ENCODE measurements at regions not wholly inside any gene's neighbourhood (a gene's known extent, or its start where the extent isn't known, plus 50 kb on each side); places are given as distances from the start of the nearest gene placed in this dataset.

DNA sequence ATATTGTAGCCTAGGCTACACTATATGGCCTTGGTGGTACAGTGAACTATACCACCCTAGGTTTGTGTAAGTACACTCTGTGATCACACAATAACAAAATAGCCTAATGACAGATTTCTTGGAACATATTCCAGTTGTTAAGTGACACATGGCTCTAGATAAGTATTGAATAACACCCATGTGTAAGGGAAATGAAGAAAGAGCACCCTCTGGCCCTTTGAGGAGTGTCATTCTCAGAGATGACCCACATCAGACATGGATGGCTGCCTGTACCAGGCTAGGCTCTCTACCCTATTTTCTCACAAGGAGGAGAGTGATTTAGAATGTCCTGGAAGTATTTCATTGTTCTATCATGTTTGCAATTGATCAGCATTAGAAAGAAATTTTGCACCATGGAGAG lies 61.7 kb downstream of the HAND2 start (continued):
- TF ChIP-seq, protein P1, sequence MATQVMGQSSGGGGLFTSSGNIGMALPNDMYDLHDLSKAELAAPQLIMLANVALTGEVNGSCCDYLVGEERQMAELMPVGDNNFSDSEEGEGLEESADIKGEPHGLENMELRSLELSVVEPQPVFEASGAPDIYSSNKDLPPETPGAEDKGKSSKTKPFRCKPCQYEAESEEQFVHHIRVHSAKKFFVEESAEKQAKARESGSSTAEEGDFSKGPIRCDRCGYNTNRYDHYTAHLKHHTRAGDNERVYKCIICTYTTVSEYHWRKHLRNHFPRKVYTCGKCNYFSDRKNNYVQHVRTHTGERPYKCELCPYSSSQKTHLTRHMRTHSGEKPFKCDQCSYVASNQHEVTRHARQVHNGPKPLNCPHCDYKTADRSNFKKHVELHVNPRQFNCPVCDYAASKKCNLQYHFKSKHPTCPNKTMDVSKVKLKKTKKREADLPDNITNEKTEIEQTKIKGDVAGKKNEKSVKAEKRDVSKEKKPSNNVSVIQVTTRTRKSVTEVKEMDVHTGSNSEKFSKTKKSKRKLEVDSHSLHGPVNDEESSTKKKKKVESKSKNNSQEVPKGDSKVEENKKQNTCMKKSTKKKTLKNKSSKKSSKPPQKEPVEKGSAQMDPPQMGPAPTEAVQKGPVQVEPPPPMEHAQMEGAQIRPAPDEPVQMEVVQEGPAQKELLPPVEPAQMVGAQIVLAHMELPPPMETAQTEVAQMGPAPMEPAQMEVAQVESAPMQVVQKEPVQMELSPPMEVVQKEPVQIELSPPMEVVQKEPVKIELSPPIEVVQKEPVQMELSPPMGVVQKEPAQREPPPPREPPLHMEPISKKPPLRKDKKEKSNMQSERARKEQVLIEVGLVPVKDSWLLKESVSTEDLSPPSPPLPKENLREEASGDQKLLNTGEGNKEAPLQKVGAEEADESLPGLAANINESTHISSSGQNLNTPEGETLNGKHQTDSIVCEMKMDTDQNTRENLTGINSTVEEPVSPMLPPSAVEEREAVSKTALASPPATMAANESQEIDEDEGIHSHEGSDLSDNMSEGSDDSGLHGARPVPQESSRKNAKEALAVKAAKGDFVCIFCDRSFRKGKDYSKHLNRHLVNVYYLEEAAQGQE (IDR thresholded peaks at IDR 0.05; ENCODE audit: low read depth) = no peak
- no peak for TF ChIP-seq JUND (IDR thresholded peaks at IDR 0.05)
- TF ChIP-seq, protein P2, sequence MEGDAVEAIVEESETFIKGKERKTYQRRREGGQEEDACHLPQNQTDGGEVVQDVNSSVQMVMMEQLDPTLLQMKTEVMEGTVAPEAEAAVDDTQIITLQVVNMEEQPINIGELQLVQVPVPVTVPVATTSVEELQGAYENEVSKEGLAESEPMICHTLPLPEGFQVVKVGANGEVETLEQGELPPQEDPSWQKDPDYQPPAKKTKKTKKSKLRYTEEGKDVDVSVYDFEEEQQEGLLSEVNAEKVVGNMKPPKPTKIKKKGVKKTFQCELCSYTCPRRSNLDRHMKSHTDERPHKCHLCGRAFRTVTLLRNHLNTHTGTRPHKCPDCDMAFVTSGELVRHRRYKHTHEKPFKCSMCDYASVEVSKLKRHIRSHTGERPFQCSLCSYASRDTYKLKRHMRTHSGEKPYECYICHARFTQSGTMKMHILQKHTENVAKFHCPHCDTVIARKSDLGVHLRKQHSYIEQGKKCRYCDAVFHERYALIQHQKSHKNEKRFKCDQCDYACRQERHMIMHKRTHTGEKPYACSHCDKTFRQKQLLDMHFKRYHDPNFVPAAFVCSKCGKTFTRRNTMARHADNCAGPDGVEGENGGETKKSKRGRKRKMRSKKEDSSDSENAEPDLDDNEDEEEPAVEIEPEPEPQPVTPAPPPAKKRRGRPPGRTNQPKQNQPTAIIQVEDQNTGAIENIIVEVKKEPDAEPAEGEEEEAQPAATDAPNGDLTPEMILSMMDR (IDR thresholded peaks at IDR 0.05 in 2 of 3, conservative IDR thresholded peaks at IDR 0.05 in 1 of 3; ENCODE audit: borderline replicate concordance in 1 of 3, insufficient read depth in 1 of 3, low read depth in 2 of 3, low read length in 2 of 3) = no peak

DNA sequence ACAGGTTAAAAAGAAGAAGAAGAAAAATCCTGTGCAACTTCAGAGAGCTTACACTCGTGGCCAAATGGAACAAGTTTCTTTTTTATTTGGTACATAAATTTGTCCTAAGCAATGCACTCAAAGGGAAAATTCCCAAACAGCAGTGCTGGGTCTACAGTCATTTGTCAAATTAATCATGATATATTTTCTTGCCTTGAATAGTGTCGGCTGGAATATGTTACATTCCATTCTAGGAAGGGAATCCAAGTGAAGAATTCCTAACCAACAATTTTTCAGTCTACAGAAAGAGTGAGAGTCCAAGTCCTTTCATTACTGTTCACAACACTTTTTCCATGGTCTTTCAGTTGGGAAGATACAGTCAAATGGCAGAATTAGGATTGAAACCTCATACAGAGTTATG lies 63.9 kb downstream of the HAND2 start:
- H3K4me3 ChIP-seq (replicated peaks in 1 of 2; ENCODE audit: low read depth in 1 of 2, low read length in 2 of 2) = no peak overlapping the region
- H3K27me3 ChIP-seq (ENCODE audit: insufficient read depth, low read length) = no peaks in the 10 kb centered on the region
- intact Hi-C loops (cut with micrococcal nuclease) = no loop called here
- no peak overlapping the region for H3K27ac ChIP-seq (ENCODE audit: low read depth, low read length)
- no peak overlapping the region for H2AFZ ChIP-seq (ENCODE audit: low read depth, low read length, poor library complexity, severe bottlenecking)
- no peaks in the 10 kb centered on the region for H3K9me3 ChIP-seq (ENCODE audit: control insufficient read depth in 1 of 2, insufficient read depth in 1 of 2, low read depth in 1 of 2, low read length in 2 of 2)
- no peak overlapping the region for H3K9ac ChIP-seq (ENCODE audit: low read length)
- no TSS peak for BruUV-seq (replicated peaks)
- H3K4me1 ChIP-seq (ENCODE audit: control insufficient read depth in 1 of 2, insufficient read depth in 2 of 2, low read length in 2 of 2) = no peaks in the 10 kb centered on the region
- POLR2A ChIA-PET = no interaction called here
- H3K36me3 ChIP-seq (ENCODE audit: control insufficient read depth in 1 of 2, insufficient read depth in 2 of 2, low read length in 2 of 2) = no peaks in the 10 kb centered on the region
- DNase-seq (ENCODE audit: low read depth, low spot score) (no peak), ATAC-seq (no peak)
- no peaks in the 10 kb centered on the region for H3K9me2 ChIP-seq (ENCODE audit: insufficient read depth)
- no peak overlapping the region for H3K4me2 ChIP-seq (ENCODE audit: low read length)
- RAD21 ChIA-PET (ENCODE audit: low non-redundant PET in 1 of 2, low total read pairs in 2 of 2, uncharacterized antibody in 2 of 2, unreplicated experiment in 2 of 2) = no interaction called here
- CTCF ChIA-PET = no interaction called here
- H3K79me2 ChIP-seq (ENCODE audit: insufficient read depth, low read length) = no peaks in the 10 kb centered on the region
- H4K20me1 ChIP-seq (ENCODE audit: insufficient read depth) = no peaks in the 10 kb centered on the region
- TF ChIP-seq ZFX (IDR thresholded peaks at IDR 0.05) = no peak
- TF ChIP-seq, protein P1 (IDR thresholded peaks at IDR 0.05; ENCODE audit: low read depth) = no peak
- no peak for TF ChIP-seq CEBPB (IDR thresholded peaks at IDR 0.05; ENCODE audit: low read depth)
- TF ChIP-seq, protein P3, sequence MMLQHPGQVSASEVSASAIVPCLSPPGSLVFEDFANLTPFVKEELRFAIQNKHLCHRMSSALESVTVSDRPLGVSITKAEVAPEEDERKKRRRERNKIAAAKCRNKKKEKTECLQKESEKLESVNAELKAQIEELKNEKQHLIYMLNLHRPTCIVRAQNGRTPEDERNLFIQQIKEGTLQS (IDR thresholded peaks at IDR 0.05) = no peak
- no peak for TF ChIP-seq YY1 (IDR thresholded peaks at IDR 0.05; ENCODE audit: extremely low read depth, insufficient replicate concordance, low read depth, low read length)
- TF ChIP-seq POLR2AphosphoS5 (IDR thresholded peaks at IDR 0.05; ENCODE audit: low read depth, low read length) = no peak
- TF ChIP-seq, protein P2 (IDR thresholded peaks at IDR 0.05 in 2 of 3, conservative IDR thresholded peaks at IDR 0.05 in 1 of 3; ENCODE audit: borderline replicate concordance in 1 of 3, insufficient read depth in 1 of 3, low read depth in 2 of 3, low read length in 2 of 3) = no peak
- TF ChIP-seq POLR2A (IDR thresholded peaks at IDR 0.05; ENCODE audit: borderline replicate concordance, extremely low read depth, insufficient read depth, insufficient read length) = no peak
- no peak for TF ChIP-seq FOSL1 (IDR thresholded peaks at IDR 0.05; ENCODE audit: low read depth)

Measured in HCT116 (cell line).